ENCODE measurements at regions not wholly inside any gene's neighbourhood (a gene's known extent, or its start where the extent isn't known, plus 50 kb on each side); places are given as distances from the start of the nearest gene placed in this dataset.

GRCh38 chr4:114317564-114317963 lies 281.0 kb upstream of the UGT8 start:
- no peaks in the 10 kb centered on the region for H3K79me2 ChIP-seq (ENCODE audit: insufficient read depth, low read length)
- H3K4me2 ChIP-seq (replicated peaks; ENCODE audit: extremely low read depth, low read length, poor library complexity, severe bottlenecking), result no peak overlapping the region
- H3K27ac ChIP-seq (ENCODE audit: low read depth in 1 of 2, low read length in 2 of 2), result no peak overlapping the region
- no peak overlapping the region for H3K27ac Mint-ChIP-seq
- H3K36me3 Mint-ChIP-seq, result no peaks in the 10 kb centered on the region
- intact Hi-C loops (cut with micrococcal nuclease), result no loop called here
- peaks cover 0 to 2% (median 0%) of the 10 kb centered on the region in 7 donors for H3K9me3 Mint-ChIP-seq
- no peak overlapping the region for H3K4me3 Mint-ChIP-seq
- no peaks in the 10 kb centered on the region for H3K27me3 ChIP-seq (ENCODE audit: control insufficient read depth in 2 of 2, insufficient read depth in 2 of 2, low read length in 2 of 2)
- H3K4me1 ChIP-seq (ENCODE audit: control insufficient read depth in 1 of 2, insufficient read depth in 2 of 2, low read length in 2 of 2), result no peaks in the 10 kb centered on the region
- no peaks in the 10 kb centered on the region for H3K4me1 Mint-ChIP-seq
- no peak overlapping the region for H3K9ac ChIP-seq (ENCODE audit: insufficient read depth, low read length, poor library complexity, severe bottlenecking)
- no peaks in the 10 kb centered on the region for H4K20me1 ChIP-seq (ENCODE audit: insufficient read depth, low read length)
- no peak overlapping the region for H3K4me3 ChIP-seq (replicated peaks in 1 of 3; ENCODE audit: low read depth in 2 of 3, low read length in 3 of 3)
- H3K36me3 ChIP-seq (replicated peaks in 1 of 2; ENCODE audit: control insufficient read depth in 1 of 2, insufficient read depth in 2 of 2, low read length in 2 of 2), result no peaks in the 10 kb centered on the region
- no peaks in the 10 kb centered on the region for H3K27me3 Mint-ChIP-seq (ENCODE audit: low read depth in 3 of 3)
- no peaks in the 10 kb centered on the region for H3K9me3 ChIP-seq (replicated peaks in 1 of 2; ENCODE audit: control insufficient read depth in 1 of 2, insufficient read depth in 1 of 2, low read length in 2 of 2)
- no peak overlapping the region for H2AFZ ChIP-seq (ENCODE audit: insufficient read depth, low read depth, low read length, poor library complexity, severe bottlenecking)
- no peak for DNase-seq
- no CpG with 5 or more reads among the region's 2 CpGs for WGBS (ENCODE audit: insufficient coverage)
- TF ChIP-seq CTCF (IDR thresholded peaks at IDR 0.05), result no peak

- H3K9ac ChIP-seq (ENCODE audit: insufficient read depth, low read length, poor library complexity, severe bottlenecking), result no peak overlapping the region
- H3K36me3 ChIP-seq (replicated peaks in 1 of 2; ENCODE audit: control insufficient read depth in 1 of 2, insufficient read depth in 2 of 2, low read length in 2 of 2), result no peaks in the 10 kb centered on the region
- peaks cover 0 to 2% (median 0%) of the 10 kb centered on the region in 7 donors for H3K9me3 Mint-ChIP-seq
- H3K27me3 ChIP-seq (ENCODE audit: control insufficient read depth in 2 of 2, insufficient read depth in 2 of 2, low read length in 2 of 2), result no peaks in the 10 kb centered on the region
- H2AFZ ChIP-seq (ENCODE audit: insufficient read depth, low read depth, low read length, poor library complexity, severe bottlenecking), result no peak overlapping the region
- no peaks in the 10 kb centered on the region for H3K79me2 ChIP-seq (ENCODE audit: insufficient read depth, low read length)
- no peak overlapping the region for H3K4me3 Mint-ChIP-seq
- no peak overlapping the region for H3K4me3 ChIP-seq (replicated peaks in 1 of 3; ENCODE audit: low read depth in 2 of 3, low read length in 3 of 3)
- intact Hi-C loops (cut with micrococcal nuclease), result no loop called here
- no peak overlapping the region for H3K4me2 ChIP-seq (replicated peaks; ENCODE audit: extremely low read depth, low read length, poor library complexity, severe bottlenecking)
- no peak overlapping the region for H3K27ac Mint-ChIP-seq
- H3K27ac ChIP-seq (ENCODE audit: low read depth in 1 of 2, low read length in 2 of 2), result no peak overlapping the region
- no peak for TF ChIP-seq CTCF (IDR thresholded peaks at IDR 0.05)
- no peaks in the 10 kb centered on the region for H3K27me3 Mint-ChIP-seq (ENCODE audit: low read depth in 3 of 3)
- H3K36me3 Mint-ChIP-seq, result no peaks in the 10 kb centered on the region
- no peaks in the 10 kb centered on the region for H3K9me3 ChIP-seq (replicated peaks in 1 of 2; ENCODE audit: control insufficient read depth in 1 of 2, insufficient read depth in 1 of 2, low read length in 2 of 2)
- no peaks in the 10 kb centered on the region for H3K4me1 ChIP-seq (ENCODE audit: control insufficient read depth in 1 of 2, insufficient read depth in 2 of 2, low read length in 2 of 2)
- H4K20me1 ChIP-seq (ENCODE audit: insufficient read depth, low read length), result no peaks in the 10 kb centered on the region
- H3K4me1 Mint-ChIP-seq, result no peaks in the 10 kb centered on the region
- no peak for DNase-seq
Measured at GRCh38 chr4:114318309-114318708, 280.3 kb upstream of the UGT8 start.

All from CD14-positive monocyte (primary cell).